GM23338 (cell line): ENCODE measurements at regions not wholly inside any gene's neighbourhood (a gene's known extent, or its start where the extent isn't known, plus 50 kb on each side); places are given as distances from the start of the nearest gene placed in this dataset.

Experiments
- ATAC-seq: fragments of 200-7000 bp; cut with Tn5 transposase; 3 replicates; pipeline ENCODE4 v1.9.1; 2020
- DNase-seq: peaks from one replicate; pipeline ENCODE4 v3.0.0-alpha.2; 2015; ENCODE audit warnings: low spot score
- H2AFZ ChIP-seq: fragments of 200-600 bp; sonication (generic); 2 replicates; pipeline ENCODE4 v1.8.0; 2016; ENCODE audit warnings: antibody characterized with exemption, mild to moderate bottlenecking, moderate library complexity
- H3F3A ChIP-seq: fragments of 200-600 bp; sonication (generic); replicated peaks from 2 replicates; pipeline ENCODE4 v1.8.0; 2017; ENCODE audit warnings: antibody characterized with exemption, mixed run types, low read depth
- H3K27ac ChIP-seq: fragments of 200-600 bp; sonication (generic); 2 replicates; pipeline ENCODE4 v1.6.1; 2016; ENCODE audit warnings: low read depth
- H3K27me3 ChIP-seq: fragments of 200-600 bp; sonication (generic); 2 replicates; pipeline ENCODE4 v1.8.0; 2016; ENCODE audit warnings: mild to moderate bottlenecking, mixed run types, moderate library complexity; ENCODE audit not compliant: insufficient read depth
- H3K36me3 ChIP-seq: fragments of 200-600 bp; sonication (generic); 2 replicates; pipeline ENCODE4 v1.8.0; 2016; ENCODE audit warnings: mild to moderate bottlenecking; ENCODE audit not compliant: insufficient read depth
- H3K4me1 ChIP-seq: fragments of 200-600 bp; sonication (generic); 2 replicates; pipeline ENCODE4 v1.8.0; 2016; ENCODE audit warnings: mild to moderate bottlenecking, moderate library complexity; ENCODE audit not compliant: insufficient read depth
- H3K4me2 ChIP-seq: fragments of 200-600 bp; sonication (generic); 2 replicates; pipeline ENCODE4 v1.7.1; 2017; ENCODE audit warnings: mixed run types
- H3K4me3 ChIP-seq: fragments of 200-600 bp; sonication (generic); 2 replicates; pipeline ENCODE4 v1.6.1; 2016; ENCODE audit warnings: mixed run types
- H3K79me2 ChIP-seq: fragments of 200-600 bp; sonication (generic); replicated peaks from 2 replicates; pipeline ENCODE4 v1.8.0; 2017; ENCODE audit warnings: mild to moderate bottlenecking; ENCODE audit not compliant: insufficient read depth
- H3K9me2 ChIP-seq: fragments of 200-600 bp; sonication (generic); 2 replicates; pipeline ENCODE4 v1.8.0; 2017; ENCODE audit not compliant: insufficient read depth
- H4K20me1 ChIP-seq: fragments of 200-600 bp; sonication (generic); replicated peaks from 2 replicates; pipeline ENCODE4 v1.8.0; 2017; ENCODE audit warnings: mild to moderate bottlenecking; ENCODE audit not compliant: insufficient read depth
- H3K27ac Mint-ChIP-seq: 2 replicates; pipeline ENCODE4 v1.8.0; 2020; ENCODE audit warnings: inconsistent platforms, mild to moderate bottlenecking, moderate library complexity, mixed read lengths
- H3K27me3 Mint-ChIP-seq: 3 replicates; pipeline ENCODE4 v1.8.0; 2022; ENCODE audit warnings: low read depth, mild to moderate bottlenecking, moderate library complexity, mixed read lengths, inconsistent platforms; ENCODE audit not compliant: insufficient read depth, poor library complexity
- H3K36me3 Mint-ChIP-seq: 3 replicates; pipeline ENCODE4 v1.8.0; 2021; ENCODE audit warnings: low read depth, mild to moderate bottlenecking, inconsistent platforms, moderate library complexity, mixed read lengths
- H3K4me1 Mint-ChIP-seq: 3 replicates; pipeline ENCODE4 v1.8.0; 2020; ENCODE audit warnings: mild to moderate bottlenecking, inconsistent platforms, mixed read lengths
- H3K4me3 Mint-ChIP-seq: 3 replicates; pipeline ENCODE4 v1.8.0; 2021; ENCODE audit warnings: moderate library complexity, mild to moderate bottlenecking, inconsistent platforms, mixed read lengths
- H3K9me3 Mint-ChIP-seq: 3 replicates; pipeline ENCODE4 v1.8.0; 2020; ENCODE audit warnings: moderate library complexity, mild to moderate bottlenecking, inconsistent platforms, mixed read lengths
- CREB1 ChIP-seq: fragments of 250-450 bp; sonication (Bioruptor Pico); IDR thresholded peaks from 2 replicates; pipeline ENCODE4 v1.5.0; 2020; ENCODE audit warnings: low read depth, mild to moderate bottlenecking, moderate library complexity
- EZH2phosphoT487 ChIP-seq: fragments of 200-600 bp; sonication (generic); IDR thresholded peaks from one replicate; pipeline ENCODE4 v1.8.1; 2018; ENCODE audit warnings: antibody characterized with exemption; ENCODE audit not compliant: unreplicated experiment
- JUNB ChIP-seq: IDR thresholded peaks from one replicate; pipeline ENCODE4 v1.6.1; 2016; ENCODE audit warnings: antibody characterized with exemption; ENCODE audit not compliant: unreplicated experiment
- POLR2AphosphoS5 ChIP-seq: IDR thresholded peaks from 2 replicates; pipeline ENCODE4 v1.6.1; 2016; ENCODE audit warnings: antibody characterized with exemption, low read depth
- STAT1 ChIP-seq: IDR thresholded peaks from one replicate; pipeline ENCODE4 v1.6.1; 2016; ENCODE audit warnings: antibody characterized with exemption; ENCODE audit not compliant: unreplicated experiment
- ZNF114 ChIP-seq: fragments of 250-450 bp; sonication (Bioruptor Pico); IDR thresholded peaks from 2 replicates; pipeline ENCODE4 v1.5.0; 2020; ENCODE audit warnings: mild to moderate bottlenecking, moderate library complexity
- TF ChIP-seq, protein P1 (sequence below): IDR thresholded peaks from one replicate; pipeline ENCODE4 v1.6.1; 2018; ENCODE audit warnings: antibody characterized with exemption; ENCODE audit not compliant: unreplicated experiment
- TF ChIP-seq, protein P2 (sequence below): IDR thresholded peaks from 2 replicates; pipeline ENCODE4 v1.6.1; 2016; ENCODE audit warnings: antibody characterized with exemption
- TF ChIP-seq, protein P3 (sequence below): fragments of 250-450 bp; sonication (Bioruptor Pico); IDR thresholded peaks from 2 replicates; pipeline ENCODE4 v1.5.0; 2020; ENCODE audit warnings: mild to moderate bottlenecking, moderate library complexity

DNA sequence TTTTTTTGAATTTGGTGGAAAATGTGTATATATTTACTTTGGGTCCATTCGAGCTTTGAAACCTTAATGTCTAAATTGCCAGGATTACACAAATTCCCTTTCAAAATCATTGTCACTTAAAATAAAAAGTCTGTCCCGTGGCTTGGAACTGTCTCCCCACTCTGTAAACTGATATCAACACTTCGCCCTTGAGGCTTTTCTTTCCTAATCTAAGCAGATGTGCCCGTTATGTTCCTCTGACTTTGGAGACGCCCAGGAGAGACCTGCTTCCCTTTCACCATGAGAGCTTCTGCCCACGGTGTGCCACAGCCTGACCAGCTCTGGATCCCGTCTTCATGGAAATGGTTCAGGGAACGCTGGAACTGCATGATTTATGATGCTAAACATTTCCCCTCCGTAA is 151.3 kb downstream of the C16orf95 start (continued):
- TF ChIP-seq, protein P1, sequence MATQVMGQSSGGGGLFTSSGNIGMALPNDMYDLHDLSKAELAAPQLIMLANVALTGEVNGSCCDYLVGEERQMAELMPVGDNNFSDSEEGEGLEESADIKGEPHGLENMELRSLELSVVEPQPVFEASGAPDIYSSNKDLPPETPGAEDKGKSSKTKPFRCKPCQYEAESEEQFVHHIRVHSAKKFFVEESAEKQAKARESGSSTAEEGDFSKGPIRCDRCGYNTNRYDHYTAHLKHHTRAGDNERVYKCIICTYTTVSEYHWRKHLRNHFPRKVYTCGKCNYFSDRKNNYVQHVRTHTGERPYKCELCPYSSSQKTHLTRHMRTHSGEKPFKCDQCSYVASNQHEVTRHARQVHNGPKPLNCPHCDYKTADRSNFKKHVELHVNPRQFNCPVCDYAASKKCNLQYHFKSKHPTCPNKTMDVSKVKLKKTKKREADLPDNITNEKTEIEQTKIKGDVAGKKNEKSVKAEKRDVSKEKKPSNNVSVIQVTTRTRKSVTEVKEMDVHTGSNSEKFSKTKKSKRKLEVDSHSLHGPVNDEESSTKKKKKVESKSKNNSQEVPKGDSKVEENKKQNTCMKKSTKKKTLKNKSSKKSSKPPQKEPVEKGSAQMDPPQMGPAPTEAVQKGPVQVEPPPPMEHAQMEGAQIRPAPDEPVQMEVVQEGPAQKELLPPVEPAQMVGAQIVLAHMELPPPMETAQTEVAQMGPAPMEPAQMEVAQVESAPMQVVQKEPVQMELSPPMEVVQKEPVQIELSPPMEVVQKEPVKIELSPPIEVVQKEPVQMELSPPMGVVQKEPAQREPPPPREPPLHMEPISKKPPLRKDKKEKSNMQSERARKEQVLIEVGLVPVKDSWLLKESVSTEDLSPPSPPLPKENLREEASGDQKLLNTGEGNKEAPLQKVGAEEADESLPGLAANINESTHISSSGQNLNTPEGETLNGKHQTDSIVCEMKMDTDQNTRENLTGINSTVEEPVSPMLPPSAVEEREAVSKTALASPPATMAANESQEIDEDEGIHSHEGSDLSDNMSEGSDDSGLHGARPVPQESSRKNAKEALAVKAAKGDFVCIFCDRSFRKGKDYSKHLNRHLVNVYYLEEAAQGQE = no peak

DNA sequence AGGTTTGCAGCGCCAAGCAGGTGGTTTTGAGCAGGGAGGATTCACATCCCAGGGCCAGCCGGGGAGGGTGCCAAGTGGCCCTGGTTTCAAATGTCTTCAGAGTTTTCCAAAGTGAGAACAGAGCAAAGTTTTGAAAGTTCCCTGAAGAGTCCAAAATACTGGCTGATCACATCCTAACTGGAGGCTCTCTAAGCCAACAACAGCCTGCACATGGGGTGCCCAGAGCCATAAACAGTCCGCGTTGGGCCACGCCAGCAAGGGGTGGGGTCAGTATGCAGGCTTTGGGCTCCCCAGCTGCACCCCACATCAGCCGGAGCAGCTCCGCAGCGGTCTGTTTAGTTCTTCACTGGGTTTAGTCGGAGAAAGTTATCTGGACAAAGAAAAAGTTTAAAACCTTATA is 150.9 kb downstream of the C16orf95 start:
- H3K27ac ChIP-seq = no peak overlapping the region
- no peak overlapping the region for H3K27ac Mint-ChIP-seq

More for the DNA sequence above, 150.9 kb downstream of the C16orf95 start:
- ATAC-seq (no peak), DNase-seq (no peak)
- Histone ChIP-seq H4K20me1 (no peaks in the 10 kb centered on the region), H3K79me2 (no peaks in the 10 kb centered on the region), H3K27me3 (no peaks in the 10 kb centered on the region), H3K36me3 (no peaks in the 10 kb centered on the region), H3K4me3 (no peak overlapping the region), H3K4me2 (no peak overlapping the region), H2AFZ (no peak overlapping the region), H3K4me1 (no peaks in the 10 kb centered on the region), H3K9me2 (no peaks in the 10 kb centered on the region), H3F3A (no peaks in the 10 kb centered on the region)
- Mint-ChIP-seq H3K36me3 (no peaks in the 10 kb centered on the region), H3K27me3 (peaks cover 10% of the 10 kb centered on the region), H3K4me1 (no peaks in the 10 kb centered on the region), H3K9me3 (no peaks in the 10 kb centered on the region; the same call in 2 of the 3 replicates), H3K4me3 (no peak overlapping the region)
- TF ChIP-seq EZH2phosphoT487 (no peak), ZNF114 (CRISPR knock-in tag) (no peak), JUNB (no peak), STAT1 (no peak), CREB1 (no peak), POLR2AphosphoS5 (no peak)
- TF ChIP-seq, protein P1 = no peak
- TF ChIP-seq, protein P2, sequence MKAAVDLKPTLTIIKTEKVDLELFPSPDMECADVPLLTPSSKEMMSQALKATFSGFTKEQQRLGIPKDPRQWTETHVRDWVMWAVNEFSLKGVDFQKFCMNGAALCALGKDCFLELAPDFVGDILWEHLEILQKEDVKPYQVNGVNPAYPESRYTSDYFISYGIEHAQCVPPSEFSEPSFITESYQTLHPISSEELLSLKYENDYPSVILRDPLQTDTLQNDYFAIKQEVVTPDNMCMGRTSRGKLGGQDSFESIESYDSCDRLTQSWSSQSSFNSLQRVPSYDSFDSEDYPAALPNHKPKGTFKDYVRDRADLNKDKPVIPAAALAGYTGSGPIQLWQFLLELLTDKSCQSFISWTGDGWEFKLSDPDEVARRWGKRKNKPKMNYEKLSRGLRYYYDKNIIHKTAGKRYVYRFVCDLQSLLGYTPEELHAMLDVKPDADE = no peak
- TF ChIP-seq, protein P3, sequence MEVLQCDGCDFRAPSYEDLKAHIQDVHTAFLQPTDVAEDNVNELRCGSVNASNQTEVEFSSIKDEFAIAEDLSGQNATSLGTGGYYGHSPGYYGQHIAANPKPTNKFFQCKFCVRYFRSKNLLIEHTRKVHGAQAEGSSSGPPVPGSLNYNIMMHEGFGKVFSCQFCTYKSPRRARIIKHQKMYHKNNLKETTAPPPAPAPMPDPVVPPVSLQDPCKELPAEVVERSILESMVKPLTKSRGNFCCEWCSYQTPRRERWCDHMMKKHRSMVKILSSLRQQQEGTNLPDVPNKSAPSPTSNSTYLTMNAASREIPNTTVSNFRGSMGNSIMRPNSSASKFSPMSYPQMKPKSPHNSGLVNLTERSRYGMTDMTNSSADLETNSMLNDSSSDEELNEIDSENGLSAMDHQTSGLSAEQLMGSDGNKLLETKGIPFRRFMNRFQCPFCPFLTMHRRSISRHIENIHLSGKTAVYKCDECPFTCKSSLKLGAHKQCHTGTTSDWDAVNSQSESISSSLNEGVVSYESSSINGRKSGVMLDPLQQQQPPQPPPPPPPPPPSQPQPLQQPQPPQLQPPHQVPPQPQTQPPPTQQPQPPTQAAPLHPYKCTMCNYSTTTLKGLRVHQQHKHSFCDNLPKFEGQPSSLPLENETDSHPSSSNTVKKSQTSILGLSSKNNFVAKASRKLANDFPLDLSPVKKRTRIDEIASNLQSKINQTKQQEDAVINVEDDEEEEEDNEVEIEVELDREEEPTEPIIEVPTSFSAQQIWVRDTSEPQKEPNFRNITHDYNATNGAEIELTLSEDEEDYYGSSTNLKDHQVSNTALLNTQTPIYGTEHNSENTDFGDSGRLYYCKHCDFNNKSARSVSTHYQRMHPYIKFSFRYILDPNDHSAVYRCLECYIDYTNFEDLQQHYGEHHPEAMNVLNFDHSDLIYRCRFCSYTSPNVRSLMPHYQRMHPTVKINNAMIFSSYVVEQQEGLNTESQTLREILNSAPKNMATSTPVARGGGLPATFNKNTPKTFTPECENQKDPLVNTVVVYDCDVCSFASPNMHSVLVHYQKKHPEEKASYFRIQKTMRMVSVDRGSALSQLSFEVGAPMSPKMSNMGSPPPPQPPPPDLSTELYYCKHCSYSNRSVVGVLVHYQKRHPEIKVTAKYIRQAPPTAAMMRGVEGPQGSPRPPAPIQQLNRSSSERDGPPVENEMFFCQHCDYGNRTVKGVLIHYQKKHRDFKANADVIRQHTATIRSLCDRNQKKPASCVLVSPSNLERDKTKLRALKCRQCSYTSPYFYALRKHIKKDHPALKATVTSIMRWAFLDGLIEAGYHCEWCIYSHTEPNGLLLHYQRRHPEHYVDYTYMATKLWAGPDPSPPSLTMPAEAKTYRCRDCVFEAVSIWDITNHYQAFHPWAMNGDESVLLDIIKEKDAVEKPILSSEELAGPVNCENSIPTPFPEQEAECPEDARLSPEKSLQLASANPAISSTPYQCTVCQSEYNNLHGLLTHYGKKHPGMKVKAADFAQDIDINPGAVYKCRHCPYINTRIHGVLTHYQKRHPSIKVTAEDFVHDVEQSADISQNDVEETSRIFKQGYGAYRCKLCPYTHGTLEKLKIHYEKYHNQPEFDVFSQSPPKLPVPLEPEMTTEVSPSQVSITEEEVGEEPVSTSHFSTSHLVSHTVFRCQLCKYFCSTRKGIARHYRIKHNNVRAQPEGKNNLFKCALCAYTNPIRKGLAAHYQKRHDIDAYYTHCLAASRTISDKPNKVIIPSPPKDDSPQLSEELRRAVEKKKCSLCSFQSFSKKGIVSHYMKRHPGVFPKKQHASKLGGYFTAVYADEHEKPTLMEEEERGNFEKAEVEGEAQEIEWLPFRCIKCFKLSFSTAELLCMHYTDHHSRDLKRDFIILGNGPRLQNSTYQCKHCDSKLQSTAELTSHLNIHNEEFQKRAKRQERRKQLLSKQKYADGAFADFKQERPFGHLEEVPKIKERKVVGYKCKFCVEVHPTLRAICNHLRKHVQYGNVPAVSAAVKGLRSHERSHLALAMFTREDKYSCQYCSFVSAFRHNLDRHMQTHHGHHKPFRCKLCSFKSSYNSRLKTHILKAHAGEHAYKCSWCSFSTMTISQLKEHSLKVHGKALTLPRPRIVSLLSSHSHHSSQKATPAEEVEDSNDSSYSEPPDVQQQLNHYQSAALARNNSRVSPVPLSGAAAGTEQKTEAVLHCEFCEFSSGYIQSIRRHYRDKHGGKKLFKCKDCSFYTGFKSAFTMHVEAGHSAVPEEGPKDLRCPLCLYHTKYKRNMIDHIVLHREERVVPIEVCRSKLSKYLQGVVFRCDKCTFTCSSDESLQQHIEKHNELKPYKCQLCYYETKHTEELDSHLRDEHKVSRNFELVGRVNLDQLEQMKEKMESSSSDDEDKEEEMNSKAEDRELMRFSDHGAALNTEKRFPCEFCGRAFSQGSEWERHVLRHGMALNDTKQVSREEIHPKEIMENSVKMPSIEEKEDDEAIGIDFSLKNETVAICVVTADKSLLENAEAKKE (CRISPR knock-in tag) = no peak
